T-helper 17 cell (primary cell): ENCODE measurements at regions not wholly inside any gene's neighbourhood (a gene's known extent, or its start where the extent isn't known, plus 50 kb on each side); places are given as distances from the start of the nearest gene placed in this dataset.

Source experiments
- ATAC-seq: fragments of 150-1000 bp; cut with Tn5 transposase; 2 replicates; pipeline ENCODE4 v1.10.0; 2021; ENCODE audit warnings: mild to moderate bottlenecking, moderate library complexity
- DNase-seq, 3 donors: peaks; one replicate each; pipeline versions ENCODE4 v3.0.0 to v3.0.0-alpha.2; 2020 to 2021
- H3K9me3 ChIP-seq: one replicate; pipeline ENCODE4 v1.7.0; 2013; ENCODE audit warnings: low read length, mild to moderate bottlenecking; ENCODE audit not compliant: control insufficient read depth, poor library complexity, severe bottlenecking
- H3K27ac Mint-ChIP-seq: one replicate; pipeline ENCODE4 v1.8.0; 2022; ENCODE audit warnings: mild to moderate bottlenecking, moderate library complexity, mixed read lengths
- H3K27me3 Mint-ChIP-seq: one replicate; pipeline ENCODE4 v1.8.0; 2022; ENCODE audit warnings: mixed read lengths
- H3K36me3 Mint-ChIP-seq: one replicate; pipeline ENCODE4 v1.8.0; 2022; ENCODE audit warnings: low read depth, mixed read lengths
- H3K4me1 Mint-ChIP-seq: one replicate; pipeline ENCODE4 v1.8.0; 2022; ENCODE audit warnings: mild to moderate bottlenecking, mixed read lengths
- H3K4me3 Mint-ChIP-seq: one replicate; pipeline ENCODE4 v1.8.0; 2022; ENCODE audit warnings: mild to moderate bottlenecking, moderate library complexity, mixed read lengths

- Mint-ChIP-seq H3K27ac (no peak overlapping the region), H3K36me3 (no peaks in the 10 kb centered on the region), H3K27me3 (peaks cover 12% of the 10 kb centered on the region), H3K4me3 (no peak overlapping the region), H3K4me1 (no peaks in the 10 kb centered on the region)
- no peaks in the 10 kb centered on the region for H3K9me3 ChIP-seq
- DNase-seq, result no peak
- no peak for ATAC-seq
Measured at GRCh38 chr9:99628285-99628684, 193.4 kb upstream of the NR4A3 start.

GRCh38 chr9:99628849-99629620, 192.7 kb upstream of the NR4A3 start:
- peaks cover 14% of the 10 kb centered on the region for H3K27me3 Mint-ChIP-seq
- no peaks in the 10 kb centered on the region for H3K9me3 ChIP-seq
- H3K27ac Mint-ChIP-seq, result no peak overlapping the region
- no peaks in the 10 kb centered on the region for H3K36me3 Mint-ChIP-seq
- H3K4me3 Mint-ChIP-seq, result no peak overlapping the region
- ATAC-seq, result no peak
- DNase-seq, result no peak
- H3K4me1 Mint-ChIP-seq, result peaks cover under 1% of the 10 kb centered on the region

GRCh38 chr9:99632349-99633038, 189.2 kb upstream of the NR4A3 start:
- Mint-ChIP-seq H3K36me3 (no peaks in the 10 kb centered on the region), H3K4me1 (peaks cover 3% of the 10 kb centered on the region), H3K27ac (no peak overlapping the region), H3K4me3 (no peak overlapping the region), H3K27me3 (peaks cover 16% of the 10 kb centered on the region)
- no peaks in the 10 kb centered on the region for H3K9me3 ChIP-seq
- ATAC-seq (no peak), DNase-seq (no peak)

GRCh38 chr9:99633265-99633664, 188.4 kb upstream of the NR4A3 start:
- Mint-ChIP-seq H3K27ac (no peak overlapping the region), H3K27me3 (peaks cover 18% of the 10 kb centered on the region), H3K36me3 (no peaks in the 10 kb centered on the region), H3K4me3 (no peak overlapping the region), H3K4me1 (peaks cover 3% of the 10 kb centered on the region)
- ATAC-seq (no peak), DNase-seq (no peak)
- H3K9me3 ChIP-seq, result no peaks in the 10 kb centered on the region

GRCh38 chr9:99634186-99634585, 187.5 kb upstream of the NR4A3 start:
- H3K27ac Mint-ChIP-seq, result no peak overlapping the region
- H3K4me3 Mint-ChIP-seq, result no peak overlapping the region
- H3K9me3 ChIP-seq, result no peaks in the 10 kb centered on the region
- peaks cover 26% of the 10 kb centered on the region for H3K27me3 Mint-ChIP-seq
- H3K4me1 Mint-ChIP-seq, result peaks cover 3% of the 10 kb centered on the region
- ATAC-seq, result no peak
- H3K36me3 Mint-ChIP-seq, result no peaks in the 10 kb centered on the region
- DNase-seq, result no peak

- DNase-seq (no peak), ATAC-seq (no peak)
- Mint-ChIP-seq H3K4me3 (no peak overlapping the region), H3K27me3 (peaks cover 26% of the 10 kb centered on the region), H3K4me1 (peaks cover 3% of the 10 kb centered on the region), H3K27ac (no peak overlapping the region), H3K36me3 (no peaks in the 10 kb centered on the region)
- H3K9me3 ChIP-seq, result no peaks in the 10 kb centered on the region
Measured at GRCh38 chr9:99635032-99635431, 186.7 kb upstream of the NR4A3 start.

- no peaks in the 10 kb centered on the region for H3K9me3 ChIP-seq
- DNase-seq (no peak), ATAC-seq (no peak)
- H3K36me3 Mint-ChIP-seq, result no peaks in the 10 kb centered on the region
- no peak overlapping the region for H3K4me3 Mint-ChIP-seq
- H3K27ac Mint-ChIP-seq, result no peak overlapping the region
- H3K4me1 Mint-ChIP-seq, result peaks cover 3% of the 10 kb centered on the region
- peaks cover 19% of the 10 kb centered on the region for H3K27me3 Mint-ChIP-seq
Measured at GRCh38 chr9:99637641-99638040, 184.0 kb upstream of the NR4A3 start.

- Mint-ChIP-seq H3K4me1 (peaks cover 3% of the 10 kb centered on the region), H3K4me3 (no peak overlapping the region), H3K36me3 (no peaks in the 10 kb centered on the region), H3K27me3 (peaks cover 17% of the 10 kb centered on the region), H3K27ac (no peak overlapping the region)
- DNase-seq (no peak), ATAC-seq (no peak)
- no peaks in the 10 kb centered on the region for H3K9me3 ChIP-seq
Measured at GRCh38 chr9:99638971-99639370, 182.7 kb upstream of the NR4A3 start.

- Mint-ChIP-seq H3K36me3 (no peaks in the 10 kb centered on the region), H3K4me3 (no peak overlapping the region), H3K4me1 (no peaks in the 10 kb centered on the region), H3K27ac (no peak overlapping the region), H3K27me3 (peaks cover 10% of the 10 kb centered on the region)
- no peaks in the 10 kb centered on the region for H3K9me3 ChIP-seq
- DNase-seq (no peak), ATAC-seq (no peak)
Measured at GRCh38 chr9:99647604-99648003, 174.1 kb upstream of the NR4A3 start.

GRCh38 chr9:99650187-99650874, 171.4 kb upstream of the NR4A3 start:
- H3K9me3 ChIP-seq, result no peaks in the 10 kb centered on the region
- Mint-ChIP-seq H3K4me3 (no peak overlapping the region), H3K27me3 (peaks cover 10% of the 10 kb centered on the region), H3K27ac (no peak overlapping the region), H3K4me1 (no peaks in the 10 kb centered on the region), H3K36me3 (no peaks in the 10 kb centered on the region)
- no peak for DNase-seq
- ATAC-seq, result no peak

- peaks cover 3% of the 10 kb centered on the region for H3K4me1 Mint-ChIP-seq
- H3K4me3 Mint-ChIP-seq, result no peak overlapping the region
- H3K36me3 Mint-ChIP-seq, result peaks cover 2% of the 10 kb centered on the region
- peaks cover 19% of the 10 kb centered on the region for H3K27me3 Mint-ChIP-seq
- DNase-seq (no peak), ATAC-seq (peak; percentile 70)
- H3K9me3 ChIP-seq, result no peaks in the 10 kb centered on the region
- no peak overlapping the region for H3K27ac Mint-ChIP-seq
Measured at GRCh38 chr9:99660191-99660636, 161.5 kb upstream of the NR4A3 start.

- H3K27me3 Mint-ChIP-seq, result peaks cover 19% of the 10 kb centered on the region
- no peak overlapping the region for H3K4me3 Mint-ChIP-seq
- DNase-seq (no peak), ATAC-seq (no peak)
- H3K4me1 Mint-ChIP-seq, result peaks cover 6% of the 10 kb centered on the region
- no peak overlapping the region for H3K27ac Mint-ChIP-seq
- H3K36me3 Mint-ChIP-seq, result peaks cover 2% of the 10 kb centered on the region
- H3K9me3 ChIP-seq, result no peaks in the 10 kb centered on the region
Measured at GRCh38 chr9:99663297-99663696, 158.4 kb upstream of the NR4A3 start.

GRCh38 chr9:99663856-99664255, 157.8 kb upstream of the NR4A3 start:
- Mint-ChIP-seq H3K27me3 (peaks cover 19% of the 10 kb centered on the region), H3K4me3 (no peak overlapping the region), H3K36me3 (peaks cover 2% of the 10 kb centered on the region), H3K27ac (no peak overlapping the region), H3K4me1 (peaks cover 6% of the 10 kb centered on the region)
- H3K9me3 ChIP-seq, result no peaks in the 10 kb centered on the region
- DNase-seq (no peak), ATAC-seq (no peak)
